DND-41 (cell line): ENCODE measurements at regions not wholly inside any gene's neighbourhood (a gene's known extent, or its start where the extent isn't known, plus 50 kb on each side); places are given as distances from the start of the nearest gene placed in this dataset.

ENCODE experiments used
- ATAC-seq: fragments of 200-7000 bp; cut with Tn5 transposase; 3 replicates; pipeline ENCODE4 v1.9.1; 2021; ENCODE audit warnings: low read depth; ENCODE audit not compliant: insufficient read depth
- DNase-seq: peaks from one replicate; pipeline ENCODE4 v3.0.0-alpha.2; 2020
- H2AFZ ChIP-seq: 2 replicates; pipeline ENCODE4 v1.6.0; 2012; ENCODE audit warnings: low read depth, low read length
- H3K27ac ChIP-seq: 2 replicates; pipeline ENCODE4 v1.5.1; 2012; ENCODE audit warnings: low read length, inconsistent platforms
- H3K27me3 ChIP-seq: fragments of 200-600 bp; sonication (generic); 2 replicates; pipeline ENCODE4 v1.6.0; 2012; ENCODE audit warnings: low read length, mild to moderate bottlenecking, inconsistent platforms; ENCODE audit not compliant: insufficient read depth, poor library complexity
- H3K36me3 ChIP-seq: 2 replicates; pipeline ENCODE4 v1.5.1; 2012; ENCODE audit warnings: low read length, inconsistent platforms; ENCODE audit not compliant: insufficient read depth
- H3K4me1 ChIP-seq: 2 replicates; pipeline ENCODE4 v1.5.1; 2012; ENCODE audit warnings: mild to moderate bottlenecking, low read length; ENCODE audit not compliant: insufficient read depth
- H3K4me2 ChIP-seq: 2 replicates; pipeline ENCODE4 v1.6.0; 2012; ENCODE audit warnings: mild to moderate bottlenecking, moderate library complexity, low read length, inconsistent platforms; ENCODE audit not compliant: insufficient read depth
- H3K4me3 ChIP-seq, 2 experiments: fragments of 200-600 bp in 1 of 2; shearing (Covaris generic) in 1 of 2; 2 replicates each; pipeline ENCODE4 v1.5.1; 2012 to 2016; ENCODE audit warnings: inconsistent platforms in 2 of 2, low read length in 2 of 2, mild to moderate bottlenecking in 2 of 2, low read depth in 1 of 2, moderate library complexity in 1 of 2
- H3K79me2 ChIP-seq: 2 replicates; pipeline ENCODE4 v1.6.0; 2012; ENCODE audit warnings: low read length, inconsistent platforms; ENCODE audit not compliant: insufficient read depth
- H3K9ac ChIP-seq: 2 replicates; pipeline ENCODE4 v1.6.0; 2012; ENCODE audit warnings: low read depth, mild to moderate bottlenecking, inconsistent platforms, low read length, moderate library complexity
- H3K9me3 ChIP-seq: 2 replicates; pipeline ENCODE4 v1.5.1; 2012; ENCODE audit warnings: low read length, moderate library complexity, mild to moderate bottlenecking, inconsistent platforms; ENCODE audit not compliant: insufficient read depth, severe bottlenecking
- H4K20me1 ChIP-seq: 2 replicates; pipeline ENCODE4 v1.6.0; 2012; ENCODE audit warnings: low read length; ENCODE audit not compliant: insufficient read depth
- EZH2 ChIP-seq: IDR thresholded peaks from 3 replicates; pipeline ENCODE4 v1.6.1; 2012; ENCODE audit warnings: borderline replicate concordance, low read depth, mild to moderate bottlenecking, moderate library complexity, low read length, inconsistent platforms; ENCODE audit not compliant: severe bottlenecking
- TF ChIP-seq, protein P1 (sequence below): IDR thresholded peaks from 2 replicates; pipeline ENCODE4 v1.5.1; 2012; ENCODE audit warnings: borderline replicate concordance, low read length, moderate library complexity, mild to moderate bottlenecking; ENCODE audit not compliant: poor library complexity, severe bottlenecking; ENCODE audit errors: extremely low read depth

DNA sequence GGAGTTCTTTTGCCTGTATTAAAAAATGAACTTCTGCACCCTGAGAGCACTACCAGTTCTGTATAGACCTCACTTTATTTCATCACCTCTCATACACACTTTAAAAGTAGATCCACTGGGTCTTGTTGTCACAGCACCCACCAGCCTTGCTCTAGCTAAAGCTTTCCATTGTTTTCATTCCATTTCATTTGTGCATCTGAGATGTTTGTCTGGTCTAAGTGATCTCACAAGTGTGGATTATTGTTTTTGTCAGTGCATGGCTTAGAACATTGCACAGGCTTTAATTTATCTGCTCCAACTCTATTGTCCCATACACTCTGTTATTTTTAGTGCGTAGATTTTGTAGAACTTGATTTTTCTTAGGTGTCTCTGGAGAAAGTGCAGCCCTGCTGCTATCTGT lies 1157.5 kb upstream of the PABPC4L start:
- Histone ChIP-seq H3K4me3 (no peak overlapping the region), H3K4me1 (no peaks in the 10 kb centered on the region), H3K4me2 (no peak overlapping the region), H3K9me3 (no peaks in the 10 kb centered on the region), H3K79me2 (no peaks in the 10 kb centered on the region), H2AFZ (no peak overlapping the region), H4K20me1 (no peaks in the 10 kb centered on the region), H3K36me3 (no peaks in the 10 kb centered on the region), H3K27me3 (no peaks in the 10 kb centered on the region), H3K9ac (no peak overlapping the region), H3K27ac (no peak overlapping the region)
- DNase-seq, result no peak
- no peak for ATAC-seq
- TF ChIP-seq EZH2, result no peak
- TF ChIP-seq, protein P1, sequence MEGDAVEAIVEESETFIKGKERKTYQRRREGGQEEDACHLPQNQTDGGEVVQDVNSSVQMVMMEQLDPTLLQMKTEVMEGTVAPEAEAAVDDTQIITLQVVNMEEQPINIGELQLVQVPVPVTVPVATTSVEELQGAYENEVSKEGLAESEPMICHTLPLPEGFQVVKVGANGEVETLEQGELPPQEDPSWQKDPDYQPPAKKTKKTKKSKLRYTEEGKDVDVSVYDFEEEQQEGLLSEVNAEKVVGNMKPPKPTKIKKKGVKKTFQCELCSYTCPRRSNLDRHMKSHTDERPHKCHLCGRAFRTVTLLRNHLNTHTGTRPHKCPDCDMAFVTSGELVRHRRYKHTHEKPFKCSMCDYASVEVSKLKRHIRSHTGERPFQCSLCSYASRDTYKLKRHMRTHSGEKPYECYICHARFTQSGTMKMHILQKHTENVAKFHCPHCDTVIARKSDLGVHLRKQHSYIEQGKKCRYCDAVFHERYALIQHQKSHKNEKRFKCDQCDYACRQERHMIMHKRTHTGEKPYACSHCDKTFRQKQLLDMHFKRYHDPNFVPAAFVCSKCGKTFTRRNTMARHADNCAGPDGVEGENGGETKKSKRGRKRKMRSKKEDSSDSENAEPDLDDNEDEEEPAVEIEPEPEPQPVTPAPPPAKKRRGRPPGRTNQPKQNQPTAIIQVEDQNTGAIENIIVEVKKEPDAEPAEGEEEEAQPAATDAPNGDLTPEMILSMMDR, result no peak

- no peaks in the 10 kb centered on the region for H4K20me1 ChIP-seq
- TF ChIP-seq, protein P1, result no peak
- no peak for TF ChIP-seq EZH2
- H3K4me3 ChIP-seq, result no peak overlapping the region
- H3K79me2 ChIP-seq, result no peaks in the 10 kb centered on the region
- peak overlapping the region; percentile 38; the same call in 1 of the 2 replicates for H2AFZ ChIP-seq
- H3K9me3 ChIP-seq, result no peaks in the 10 kb centered on the region
- H3K27ac ChIP-seq, result no peak overlapping the region
- DNase-seq (no peak), ATAC-seq (no peak; the same call in 2 of the 3 replicates)
- no peaks in the 10 kb centered on the region for H3K27me3 ChIP-seq
- no peak overlapping the region for H3K4me2 ChIP-seq
- H3K4me1 ChIP-seq, result no peaks in the 10 kb centered on the region
- H3K9ac ChIP-seq, result no peak overlapping the region
- H3K36me3 ChIP-seq, result no peaks in the 10 kb centered on the region
These were observed 1155.5 kb upstream of the PABPC4L start for GRCh38 chr4:135357091-135357490.

- no peak for ATAC-seq
These were observed 1153.3 kb upstream of the PABPC4L start for GRCh38 chr4:135354876-135355275.

More at GRCh38 chr4:135354876-135355275, 1153.3 kb upstream of the PABPC4L start:
- no peaks in the 10 kb centered on the region for H3K4me1 ChIP-seq
- no peaks in the 10 kb centered on the region for H3K9me3 ChIP-seq
- H3K9ac ChIP-seq, result no peak overlapping the region
- TF ChIP-seq, protein P1, result no peak
- no peak for TF ChIP-seq EZH2
- no peaks in the 10 kb centered on the region for H4K20me1 ChIP-seq
- no peaks in the 10 kb centered on the region for H3K27me3 ChIP-seq
- H3K4me3 ChIP-seq, result no peak overlapping the region
- DNase-seq, result no peak
- H3K79me2 ChIP-seq, result no peaks in the 10 kb centered on the region
- H2AFZ ChIP-seq, result no peak overlapping the region
- no peaks in the 10 kb centered on the region for H3K36me3 ChIP-seq
- no peak overlapping the region for H3K27ac ChIP-seq
- no peak overlapping the region for H3K4me2 ChIP-seq
